CD4-positive, alpha-beta T cell (primary cell): ENCODE measurements at regions not wholly inside any gene's neighbourhood (a gene's known extent, or its start where the extent isn't known, plus 50 kb on each side); places are given as distances from the start of the nearest gene placed in this dataset.

Experiments
- ATAC-seq: fragments of 200-7000 bp; cut with Tn5 transposase; one replicate; pipeline ENCODE4 v1.10.0; 2022; ENCODE audit warnings: mild to moderate bottlenecking; ENCODE audit not compliant: poor library complexity
- CTCF ChIA-PET: fragments of 350-600 bp; sonication (Branson Sonifier 250); formaldehyde crosslinking; loops from one replicate; lab custom pipeline; 2021; ENCODE audit warnings: antibody characterized with exemption, inconsistent platforms; lab: Charles Lee
- POLR2A ChIA-PET: fragments of 350-600 bp; sonication (Branson Sonifier 250); formaldehyde crosslinking; loops from one replicate; lab custom pipeline; 2021; ENCODE audit warnings: antibody characterized with exemption, inconsistent platforms; lab: Charles Lee
- DNase-seq, 14 experiments: peaks; one replicate each; pipeline ENCODE4 v3.0.0-alpha.2; 2013 to 2020; ENCODE audit warnings: mixed read lengths in 2 of 14
- H3K27ac ChIP-seq, 2 donors: one replicate each; pipeline versions ENCODE4 v1.5.1 to v1.7.0; 2013; ENCODE audit warnings: low read length in 2 of 2, low read depth in 1 of 2, mild to moderate bottlenecking in 1 of 2
- H3K27me3 ChIP-seq, 2 experiments: 1 replicate in 1 of 2; 2 replicates in 1 of 2; pipeline versions ENCODE4 v1.6.1 to v1.7.0; 2013; ENCODE audit warnings: low read length in 2 of 2, control low read depth in 1 of 2, mild to moderate bottlenecking in 1 of 2, moderate library complexity in 1 of 2; ENCODE audit not compliant: insufficient read depth in 2 of 2, control insufficient read depth in 1 of 2
- H3K36me3 ChIP-seq: one replicate; pipeline ENCODE4 v1.6.1; 2013; ENCODE audit warnings: low read length, control low read depth; ENCODE audit not compliant: insufficient read depth
- H3K4me1 ChIP-seq: one replicate; pipeline ENCODE4 v1.6.1; 2013; ENCODE audit warnings: low read length, control low read depth; ENCODE audit not compliant: insufficient read depth
- H3K4me3 ChIP-seq: one replicate; pipeline ENCODE4 v1.5.1; 2013; ENCODE audit warnings: mild to moderate bottlenecking, low read length, moderate library complexity
- H3K9me3 ChIP-seq, 2 experiments: 1 replicate in 1 of 2; 2 replicates in 1 of 2; pipeline versions ENCODE4 v1.6.1 to v1.7.0; 2013; ENCODE audit warnings: low read length in 2 of 2, mild to moderate bottlenecking in 2 of 2, control low read depth in 1 of 2, moderate library complexity in 1 of 2; ENCODE audit not compliant: control insufficient read depth in 1 of 2, insufficient read depth in 1 of 2
- H3K27ac Mint-ChIP-seq: one replicate; pipeline ENCODE4 v1.8.0; 2020; ENCODE audit warnings: mixed read lengths
- H3K27me3 Mint-ChIP-seq: one replicate; pipeline ENCODE4 v1.8.0; 2021; ENCODE audit warnings: mixed read lengths
- H3K36me3 Mint-ChIP-seq: one replicate; pipeline ENCODE4 v1.8.0; 2021; ENCODE audit warnings: low read depth, mixed read lengths
- H3K4me1 Mint-ChIP-seq: one replicate; pipeline ENCODE4 v1.8.0; 2021; ENCODE audit warnings: low read depth, mixed read lengths
- H3K4me3 Mint-ChIP-seq: one replicate; pipeline ENCODE4 v1.8.0; 2020; ENCODE audit warnings: mild to moderate bottlenecking, mixed read lengths
- H3K9me3 Mint-ChIP-seq: one replicate; pipeline ENCODE4 v1.8.0; 2020; ENCODE audit warnings: mixed read lengths
- intact Hi-C, 2 experiments: fragments of 100-400 bp; cut with DNase I in 1 of 2; cut with micrococcal nuclease in 1 of 2; formaldehyde crosslinking; loops; one replicate each; pipeline versions ENCODE4 v1.15.1 to v1.9.0; 2023 to 2025; cut with DNase I, micrococcal nuclease
- TF ChIP-seq, protein P1 (sequence below): fragments of 200-600 bp; IDR thresholded peaks from one replicate; pipeline ENCODE4 v1.8.0; 2022; ENCODE audit warnings: antibody characterized with exemption, mild to moderate bottlenecking

DNA sequence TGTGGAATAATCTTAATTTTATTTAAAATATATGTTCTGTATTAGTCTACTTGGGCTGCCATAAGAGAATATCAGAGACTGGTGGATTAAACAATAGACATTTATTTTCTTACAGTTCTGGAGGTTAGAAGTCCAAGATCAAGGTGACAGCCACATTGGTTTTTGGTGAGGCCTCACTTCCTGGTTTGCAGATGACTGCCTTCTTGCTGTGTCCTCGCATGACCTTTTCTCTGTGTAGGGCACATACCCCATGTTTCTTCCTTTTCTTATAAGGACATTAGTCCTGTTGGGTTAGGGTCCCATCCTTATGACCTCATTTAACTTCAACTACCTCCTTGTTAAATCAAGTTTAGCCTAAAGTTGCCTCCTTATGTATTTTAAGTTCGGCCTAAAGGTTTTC, 202.7 kb upstream of the MPPED2 start:
- Histone ChIP-seq H3K4me1 (no peaks in the 10 kb centered on the region), H3K9me3 (no peaks in the 10 kb centered on the region), H3K36me3 (no peaks in the 10 kb centered on the region), H3K27me3 (no peaks in the 10 kb centered on the region), H3K4me3 (no peak overlapping the region), H3K27ac (no peak overlapping the region)
- H3K4me3 Mint-ChIP-seq: no peak overlapping the region
- no peak for ATAC-seq
- H3K36me3 Mint-ChIP-seq: no peaks in the 10 kb centered on the region
- TF ChIP-seq, protein P1, sequence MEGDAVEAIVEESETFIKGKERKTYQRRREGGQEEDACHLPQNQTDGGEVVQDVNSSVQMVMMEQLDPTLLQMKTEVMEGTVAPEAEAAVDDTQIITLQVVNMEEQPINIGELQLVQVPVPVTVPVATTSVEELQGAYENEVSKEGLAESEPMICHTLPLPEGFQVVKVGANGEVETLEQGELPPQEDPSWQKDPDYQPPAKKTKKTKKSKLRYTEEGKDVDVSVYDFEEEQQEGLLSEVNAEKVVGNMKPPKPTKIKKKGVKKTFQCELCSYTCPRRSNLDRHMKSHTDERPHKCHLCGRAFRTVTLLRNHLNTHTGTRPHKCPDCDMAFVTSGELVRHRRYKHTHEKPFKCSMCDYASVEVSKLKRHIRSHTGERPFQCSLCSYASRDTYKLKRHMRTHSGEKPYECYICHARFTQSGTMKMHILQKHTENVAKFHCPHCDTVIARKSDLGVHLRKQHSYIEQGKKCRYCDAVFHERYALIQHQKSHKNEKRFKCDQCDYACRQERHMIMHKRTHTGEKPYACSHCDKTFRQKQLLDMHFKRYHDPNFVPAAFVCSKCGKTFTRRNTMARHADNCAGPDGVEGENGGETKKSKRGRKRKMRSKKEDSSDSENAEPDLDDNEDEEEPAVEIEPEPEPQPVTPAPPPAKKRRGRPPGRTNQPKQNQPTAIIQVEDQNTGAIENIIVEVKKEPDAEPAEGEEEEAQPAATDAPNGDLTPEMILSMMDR: no peak
- H3K4me1 Mint-ChIP-seq: no peaks in the 10 kb centered on the region
- no peak overlapping the region for H3K27ac Mint-ChIP-seq
- POLR2A ChIA-PET: no interaction called here
- CTCF ChIA-PET: no interaction called here
- intact Hi-C loops: no loop called here
- DNase-seq: no peak
- no peaks in the 10 kb centered on the region for H3K27me3 Mint-ChIP-seq
- peaks cover 2% of the 10 kb centered on the region for H3K9me3 Mint-ChIP-seq

DNA sequence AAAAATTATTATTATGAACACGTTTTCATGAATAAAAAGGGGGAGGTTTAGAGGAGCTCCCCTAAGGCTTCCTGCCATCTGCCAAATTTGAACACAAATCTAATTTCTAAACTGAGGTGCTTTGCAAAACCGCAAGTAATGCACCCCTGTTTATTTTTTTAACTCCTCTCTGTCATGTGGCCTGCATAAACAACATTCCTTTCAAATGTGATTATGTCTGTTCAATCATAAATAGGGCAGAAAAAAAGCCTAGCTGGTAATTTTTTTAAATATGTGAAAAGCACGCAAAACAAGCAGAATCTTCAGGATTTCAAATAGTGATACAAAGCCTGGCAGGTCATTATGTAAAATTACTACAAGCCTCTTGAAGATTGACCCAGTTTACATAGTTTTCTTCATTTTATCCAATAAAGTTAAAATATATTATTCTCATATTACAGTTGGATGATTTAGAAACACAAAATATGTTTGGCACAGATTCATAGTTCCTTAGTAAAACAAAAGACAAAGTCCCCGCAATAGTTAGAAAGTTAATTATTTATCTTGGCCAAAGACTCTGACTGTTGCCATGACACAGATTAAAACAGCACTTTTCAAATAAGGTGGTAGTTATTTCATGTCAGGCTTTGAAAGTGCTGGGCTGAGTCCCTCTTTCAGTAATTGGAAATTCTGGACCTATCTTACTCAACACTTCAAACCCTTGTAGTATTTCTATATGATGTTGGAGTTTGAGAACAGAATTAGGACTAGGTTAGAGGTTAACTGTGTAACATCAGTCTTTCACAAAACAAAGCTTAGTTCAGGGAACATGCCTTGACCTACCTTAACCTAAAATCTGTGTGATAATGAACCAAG, 200.3 kb upstream of the MPPED2 start:
- H3K4me1 Mint-ChIP-seq: no peaks in the 10 kb centered on the region
- Histone ChIP-seq H3K9me3 (no peaks in the 10 kb centered on the region), H3K27me3 (no peaks in the 10 kb centered on the region), H3K36me3 (no peaks in the 10 kb centered on the region), H3K27ac (no peak overlapping the region), H3K4me1 (no peaks in the 10 kb centered on the region), H3K4me3 (no peak overlapping the region)
- POLR2A ChIA-PET: no interaction called here
- TF ChIP-seq, protein P1: no peak
- no peak overlapping the region for H3K27ac Mint-ChIP-seq
- intact Hi-C loops: no loop called here
- DNase-seq: no peak
- ATAC-seq: no peak
- H3K9me3 Mint-ChIP-seq: peaks cover 2% of the 10 kb centered on the region
- no peaks in the 10 kb centered on the region for H3K27me3 Mint-ChIP-seq
- no peak overlapping the region for H3K4me3 Mint-ChIP-seq
- CTCF ChIA-PET: no interaction called here
- no peaks in the 10 kb centered on the region for H3K36me3 Mint-ChIP-seq

DNA sequence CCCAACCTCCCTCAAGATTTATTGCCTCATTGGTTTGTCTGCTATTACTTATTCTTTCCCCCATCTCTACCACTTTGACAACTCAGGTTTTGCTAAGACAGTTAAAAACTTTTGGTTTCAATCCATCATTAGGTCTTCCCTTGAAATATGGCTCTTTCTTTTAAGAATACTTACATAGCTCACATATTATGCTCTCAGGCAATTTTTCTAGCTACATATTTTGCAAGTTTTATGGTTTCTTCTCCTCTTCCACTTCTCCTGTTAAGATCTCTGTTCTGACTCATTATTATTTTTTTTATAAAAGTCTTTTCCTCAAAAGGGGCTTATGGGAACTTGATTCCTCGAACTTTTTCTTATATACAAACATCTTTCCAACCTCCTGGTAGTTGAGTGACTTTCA, 192.4 kb upstream of the MPPED2 start:
- H3K36me3 ChIP-seq: no peaks in the 10 kb centered on the region
- ChIA-PET CTCF (no interaction called here), POLR2A (no interaction called here)
- H3K4me1 ChIP-seq: no peaks in the 10 kb centered on the region
- TF ChIP-seq, protein P1: no peak
- Mint-ChIP-seq H3K27me3 (no peaks in the 10 kb centered on the region), H3K9me3 (no peaks in the 10 kb centered on the region), H3K36me3 (no peaks in the 10 kb centered on the region), H3K27ac (no peak overlapping the region), H3K4me1 (no peaks in the 10 kb centered on the region), H3K4me3 (no peak overlapping the region)
- ATAC-seq (no peak), DNase-seq (no peak)
- H3K9me3 ChIP-seq: no peaks in the 10 kb centered on the region
- intact Hi-C loops: no loop called here
- H3K27ac ChIP-seq: no peak overlapping the region
- no peak overlapping the region for H3K4me3 ChIP-seq
- no peaks in the 10 kb centered on the region for H3K27me3 ChIP-seq
